ENCODE measurements at regions not wholly inside any gene's neighbourhood (a gene's known extent, or its start where the extent isn't known, plus 50 kb on each side); places are given as distances from the start of the nearest gene placed in this dataset.

DNA sequence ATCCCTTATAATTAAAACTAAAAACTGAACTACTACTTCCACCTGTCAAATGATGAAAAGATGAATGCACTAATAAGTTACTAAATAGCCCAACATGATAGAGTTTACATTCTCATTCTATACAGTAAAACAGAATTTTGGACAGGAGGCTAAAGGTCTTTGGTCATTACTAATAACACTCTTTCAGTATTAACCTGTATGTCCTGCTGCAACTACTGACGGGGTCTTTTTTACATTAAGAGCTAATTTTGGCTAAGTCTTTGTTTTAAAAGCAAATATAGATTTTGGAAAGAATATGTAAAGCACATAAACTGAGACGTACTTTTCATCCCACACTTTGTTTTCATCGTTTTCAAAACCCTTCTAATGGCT is 175.4 kb upstream of the CDKN3 start:
- H3K56ac ChIP-seq (ENCODE audit: extremely low read depth, insufficient read depth, low read length) = no peak overlapping the region
- TF ChIP-seq MAZ (IDR thresholded peaks at IDR 0.05; ENCODE audit: borderline replicate concordance, low read depth, low read length) = no peak
- TF ChIP-seq, protein P1, sequence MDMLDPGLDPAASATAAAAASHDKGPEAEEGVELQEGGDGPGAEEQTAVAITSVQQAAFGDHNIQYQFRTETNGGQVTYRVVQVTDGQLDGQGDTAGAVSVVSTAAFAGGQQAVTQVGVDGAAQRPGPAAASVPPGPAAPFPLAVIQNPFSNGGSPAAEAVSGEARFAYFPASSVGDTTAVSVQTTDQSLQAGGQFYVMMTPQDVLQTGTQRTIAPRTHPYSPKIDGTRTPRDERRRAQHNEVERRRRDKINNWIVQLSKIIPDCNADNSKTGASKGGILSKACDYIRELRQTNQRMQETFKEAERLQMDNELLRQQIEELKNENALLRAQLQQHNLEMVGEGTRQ (IDR thresholded peaks at IDR 0.05; ENCODE audit: low read depth, low read length) = no peak
- TF ChIP-seq CEBPB (IDR thresholded peaks at IDR 0.05; ENCODE audit: low read depth, low read length) = no peak
- no peak for TF ChIP-seq MXI1 (IDR thresholded peaks at IDR 0.05; ENCODE audit: borderline replicate concordance, low read depth, low read length)
- TF ChIP-seq NFE2L2 (IDR thresholded peaks at IDR 0.05; ENCODE audit: low read depth, low read length) = no peak
- TF ChIP-seq FOS (IDR thresholded peaks at IDR 0.05; ENCODE audit: low read depth, low read length) = no peak
- TF ChIP-seq RFX5 (IDR thresholded peaks at IDR 0.05; ENCODE audit: low read depth, low read length) = no peak
- TF ChIP-seq RAD21 (IDR thresholded peaks at IDR 0.05; ENCODE audit: low read length) = no peak
- no peak for TF ChIP-seq POLR2A (IDR thresholded peaks at IDR 0.05; ENCODE audit: low read depth, low read length)
- TF ChIP-seq RCOR1 (IDR thresholded peaks at IDR 0.05; ENCODE audit: insufficient replicate concordance, low read length) = no peak
- no peak for TF ChIP-seq CHD1 (IDR thresholded peaks at IDR 0.05; ENCODE audit: low read depth, low read length)
- no peak for TF ChIP-seq SMC3 (IDR thresholded peaks at IDR 0.05; ENCODE audit: low read depth, low read length)
- TF ChIP-seq BHLHE40 (IDR thresholded peaks at IDR 0.05; ENCODE audit: low read depth, low read length) = no peak
- TF ChIP-seq, protein P2, sequence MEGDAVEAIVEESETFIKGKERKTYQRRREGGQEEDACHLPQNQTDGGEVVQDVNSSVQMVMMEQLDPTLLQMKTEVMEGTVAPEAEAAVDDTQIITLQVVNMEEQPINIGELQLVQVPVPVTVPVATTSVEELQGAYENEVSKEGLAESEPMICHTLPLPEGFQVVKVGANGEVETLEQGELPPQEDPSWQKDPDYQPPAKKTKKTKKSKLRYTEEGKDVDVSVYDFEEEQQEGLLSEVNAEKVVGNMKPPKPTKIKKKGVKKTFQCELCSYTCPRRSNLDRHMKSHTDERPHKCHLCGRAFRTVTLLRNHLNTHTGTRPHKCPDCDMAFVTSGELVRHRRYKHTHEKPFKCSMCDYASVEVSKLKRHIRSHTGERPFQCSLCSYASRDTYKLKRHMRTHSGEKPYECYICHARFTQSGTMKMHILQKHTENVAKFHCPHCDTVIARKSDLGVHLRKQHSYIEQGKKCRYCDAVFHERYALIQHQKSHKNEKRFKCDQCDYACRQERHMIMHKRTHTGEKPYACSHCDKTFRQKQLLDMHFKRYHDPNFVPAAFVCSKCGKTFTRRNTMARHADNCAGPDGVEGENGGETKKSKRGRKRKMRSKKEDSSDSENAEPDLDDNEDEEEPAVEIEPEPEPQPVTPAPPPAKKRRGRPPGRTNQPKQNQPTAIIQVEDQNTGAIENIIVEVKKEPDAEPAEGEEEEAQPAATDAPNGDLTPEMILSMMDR (conservative IDR thresholded peaks at IDR 0.05; ENCODE audit: low read depth, low read length) = no peak
- TF ChIP-seq MAFK (IDR thresholded peaks at IDR 0.05; ENCODE audit: low read depth, low read length) = no peak
- TF ChIP-seq, protein P3, sequence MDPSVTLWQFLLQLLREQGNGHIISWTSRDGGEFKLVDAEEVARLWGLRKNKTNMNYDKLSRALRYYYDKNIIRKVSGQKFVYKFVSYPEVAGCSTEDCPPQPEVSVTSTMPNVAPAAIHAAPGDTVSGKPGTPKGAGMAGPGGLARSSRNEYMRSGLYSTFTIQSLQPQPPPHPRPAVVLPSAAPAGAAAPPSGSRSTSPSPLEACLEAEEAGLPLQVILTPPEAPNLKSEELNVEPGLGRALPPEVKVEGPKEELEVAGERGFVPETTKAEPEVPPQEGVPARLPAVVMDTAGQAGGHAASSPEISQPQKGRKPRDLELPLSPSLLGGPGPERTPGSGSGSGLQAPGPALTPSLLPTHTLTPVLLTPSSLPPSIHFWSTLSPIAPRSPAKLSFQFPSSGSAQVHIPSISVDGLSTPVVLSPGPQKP (IDR thresholded peaks at IDR 0.05; ENCODE audit: borderline replicate concordance, low read depth, low read length) = no peak
- no peak overlapping the region for H2BK20ac ChIP-seq (ENCODE audit: low read depth, low read length)
- H3K18ac ChIP-seq (ENCODE audit: low read depth, low read length) = no peak overlapping the region
- ChIA-PET POLR2A (ENCODE audit: unreplicated experiment) (no interaction called here), CTCF (no interaction called here)
- peaks cover 38% of the 10 kb centered on the region for H3K27me3 ChIP-seq (ENCODE audit: control insufficient read depth, insufficient read depth, low read length)
- H3K23ac ChIP-seq (ENCODE audit: low read depth, low read length) = no peak overlapping the region
- DNase-seq = no peak
- H2AK9ac ChIP-seq (replicated peaks; ENCODE audit: low read depth, low read length, poor library complexity) = no peak overlapping the region
- H3K4me3 ChIP-seq (ENCODE audit: insufficient read depth, low read depth, low read length) = no peak overlapping the region
- H3K36me3 ChIP-seq (ENCODE audit: control insufficient read depth, insufficient read depth, low read length) = no peaks in the 10 kb centered on the region
- no peak overlapping the region for H3K9ac ChIP-seq (ENCODE audit: low read depth, low read length)
- H3K4me1 ChIP-seq (ENCODE audit: control insufficient read depth, insufficient read depth, low read length) = peaks cover 3% of the 10 kb centered on the region; the same call in 1 of the 2 replicates
- H3K9me1 ChIP-seq (ENCODE audit: insufficient read depth, low read length) = no peaks in the 10 kb centered on the region; the same call in 1 of the 2 replicates
- H2BK15ac ChIP-seq (ENCODE audit: low read depth, low read length) = no peak overlapping the region
- ATAC-seq (ENCODE audit: low read depth) = no peak
- no TSS peak for BruUV-seq (replicated peaks)
- H2BK5ac ChIP-seq (ENCODE audit: low read depth, low read length, poor library complexity, severe bottlenecking) = no peak overlapping the region
- no peak overlapping the region for H2AFZ ChIP-seq (replicated peaks; ENCODE audit: low read length, poor library complexity)
- H3K4me2 ChIP-seq (ENCODE audit: low read depth, low read length) = no peak overlapping the region
- dilution Hi-C loops (cut with HindIII; ENCODE audit: low sequenced_read_pairs, unreplicated experiment) = no loop called here
- no peak overlapping the region for H4K8ac ChIP-seq (ENCODE audit: low read depth in 2 of 2, low read length in 2 of 2)
- WGBS, 2 experiments (ENCODE audit: extremely low coverage in 2 of 2, insufficient read length in 1 of 2) = no CpG with 5 or more reads among the region's 3 CpGs
- in situ Hi-C loops (cut with MboI; ENCODE audit: low sequenced_read_pairs) = no loop called here
- intact Hi-C loops (cut with micrococcal nuclease) = no loop called here
- no peaks in the 10 kb centered on the region for H3K79me1 ChIP-seq (ENCODE audit: low read depth in 1 of 2, low read length in 2 of 2)
- H3K9me3 ChIP-seq (ENCODE audit: control insufficient read depth, insufficient read depth, low read length) = no peaks in the 10 kb centered on the region
- no peak overlapping the region for H4K91ac ChIP-seq (ENCODE audit: insufficient read depth, low read depth, low read length)
- no peak overlapping the region for H4K5ac ChIP-seq (ENCODE audit: low read depth, low read length)
- H2AK5ac ChIP-seq (ENCODE audit: low read depth, low read length) = no peak overlapping the region
- no peak overlapping the region for H2BK120ac ChIP-seq (ENCODE audit: low read depth, low read length)
- H3K27ac ChIP-seq (ENCODE audit: insufficient read depth, low read length) = no peak overlapping the region
- no peaks in the 10 kb centered on the region for H4K20me1 ChIP-seq (ENCODE audit: insufficient read depth, low read length)
- no peak overlapping the region for H3K4ac ChIP-seq (ENCODE audit: low read depth, low read length)
- H3K14ac ChIP-seq (replicated peaks; ENCODE audit: low read depth, low read length) = no peak overlapping the region
